ENCODE measurements at regions not wholly inside any gene's neighbourhood (a gene's known extent, or its start where the extent isn't known, plus 50 kb on each side); places are given as distances from the start of the nearest gene placed in this dataset.
"Not testable (repeated sequence)": the region's sequence is repeated elsewhere in the genome, so short reads cannot be mapped to it uniquely, and the experiment has no call there.

- Histone ChIP-seq H3K4me3 (no peak overlapping the region), H3K27me3 (no peaks in the 10 kb centered on the region), H3K36me3 (no peaks in the 10 kb centered on the region), H3K9me3 (no peaks in the 10 kb centered on the region)
- no peak for DNase-seq
Measured at GRCh38 chr4:23947826-23948225, 58.0 kb upstream of the PPARGC1A start.

- no peaks in the 10 kb centered on the region for H3K27me3 ChIP-seq
- DNase-seq: no peak
- H3K4me3 ChIP-seq: no peak overlapping the region
- no peaks in the 10 kb centered on the region for H3K9me3 ChIP-seq
- no peaks in the 10 kb centered on the region for H3K36me3 ChIP-seq
Measured at GRCh38 chr4:23946299-23946698, 56.5 kb upstream of the PPARGC1A start.

- H3K4me3 ChIP-seq: no peak overlapping the region
- DNase-seq: peak; percentile 53
- no peaks in the 10 kb centered on the region for H3K27me3 ChIP-seq
Measured at GRCh38 chr4:23945451-23946017, 55.7 kb upstream of the PPARGC1A start.

GRCh38 chr4:23944556-23944955 lies 54.7 kb upstream of the PPARGC1A start:
- DNase-seq, H3K9me3 ChIP-seq, H3K36me3 ChIP-seq, H3K4me3 ChIP-seq, H3K27me3 ChIP-seq: not testable (repeated sequence)

More at GRCh38 chr4:23945451-23946017, 55.7 kb upstream of the PPARGC1A start:
- H3K36me3 ChIP-seq: no peaks in the 10 kb centered on the region
- no peaks in the 10 kb centered on the region for H3K9me3 ChIP-seq

GRCh38 chr4:23943478-23943877 lies 53.6 kb upstream of the PPARGC1A start:
- Histone ChIP-seq H3K27me3 (no peaks in the 10 kb centered on the region), H3K9me3 (no peaks in the 10 kb centered on the region), H3K4me3 (no peak overlapping the region), H3K36me3 (no peaks in the 10 kb centered on the region)
- no peak for DNase-seq

- H3K27me3 ChIP-seq: no peaks in the 10 kb centered on the region
- DNase-seq: no peak
- H3K36me3 ChIP-seq: no peaks in the 10 kb centered on the region
- H3K4me3 ChIP-seq: no peak overlapping the region
- no peaks in the 10 kb centered on the region for H3K9me3 ChIP-seq
Measured at GRCh38 chr4:23942471-23942870, 52.6 kb upstream of the PPARGC1A start.
